ENCODE measurements at regions not wholly inside any gene's neighbourhood (a gene's known extent, or its start where the extent isn't known, plus 50 kb on each side); places are given as distances from the start of the nearest gene placed in this dataset.
A peak's percentile ranks its signal among the peaks of the same experiment; 100 is the strongest.

DNA sequence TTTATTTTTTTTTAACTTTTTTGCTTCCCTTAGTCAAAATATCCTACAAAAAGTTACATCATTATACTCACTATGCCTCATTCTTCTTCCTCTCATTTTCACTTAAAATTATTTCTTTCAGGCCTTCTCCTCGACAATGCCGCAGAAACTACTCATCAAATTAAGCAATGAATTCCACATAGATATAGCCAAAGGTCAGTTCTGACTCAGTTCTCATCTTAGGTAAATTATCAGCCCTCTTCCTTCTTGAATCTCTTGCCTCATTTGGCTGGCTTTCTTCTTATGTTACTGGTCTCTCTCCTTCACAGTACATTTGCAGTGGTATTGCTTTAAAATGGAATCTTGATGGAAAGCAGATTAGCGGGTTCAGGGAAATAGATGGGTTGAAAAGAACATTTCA lies 260.7 kb upstream of the BRINP3 start:
- Histone ChIP-seq H3K4me2 (ENCODE audit: insufficient read depth, low read length, poor library complexity, severe bottlenecking) (no peak overlapping the region), H3K27me3 (ENCODE audit: control insufficient read depth in 3 of 3, insufficient read depth in 3 of 3, low read depth in 1 of 3, low read length in 3 of 3) (no peaks in the 10 kb centered on the region), H2BK15ac (ENCODE audit: low read length) (no peak overlapping the region), H3K9me3 (replicated peaks in 1 of 2; ENCODE audit: control insufficient read depth in 2 of 2, insufficient read depth in 1 of 2, low read depth in 1 of 2, low read length in 2 of 2) (no peaks in the 10 kb centered on the region), H3K4ac (ENCODE audit: low read length) (no peak overlapping the region), H3K36me3 (replicated peaks in 1 of 2; ENCODE audit: control insufficient read depth in 2 of 2, insufficient read depth in 2 of 2, low read length in 2 of 2) (no peaks in the 10 kb centered on the region), H3K79me1 (ENCODE audit: low read depth, low read length) (no peaks in the 10 kb centered on the region), H3K14ac (ENCODE audit: low read length) (no peak overlapping the region), H3K4me3 (ENCODE audit: low read length in 2 of 2) (no peak overlapping the region), H3K23ac (ENCODE audit: low read depth, low read length, poor library complexity) (no peak overlapping the region), H3K9ac (ENCODE audit: low read depth, low read length, poor library complexity) (no peak overlapping the region), H2BK120ac (ENCODE audit: low read depth, low read length) (no peak overlapping the region), H3K27ac (replicated peaks; ENCODE audit: low read length) (no peak overlapping the region), H2BK12ac (ENCODE audit: low read length) (no peak overlapping the region), H2AFZ (ENCODE audit: low read length) (peak overlapping the region; percentile 21), H4K8ac (ENCODE audit: low read depth, low read length) (no peak overlapping the region), H2AK5ac (ENCODE audit: low read depth, low read length) (no peak overlapping the region), H3K4me1 (ENCODE audit: control insufficient read depth in 2 of 2, insufficient read depth in 1 of 2, low read depth in 1 of 2, low read length in 2 of 2) (no peaks in the 10 kb centered on the region), H3K18ac (ENCODE audit: low read length) (no peak overlapping the region), H2BK5ac (ENCODE audit: low read length) (no peak overlapping the region), H4K91ac (ENCODE audit: low read depth, low read length, poor library complexity) (no peak overlapping the region)
- 100% methylated on average over 1 of the region's 3 CpGs; no CpG with 5 or more reads in 1 of the 2 donors for WGBS, 2 donors (ENCODE audit: extremely low coverage in 2 of 2, insufficient read length in 2 of 2, insufficient replicate concordance in 1 of 2)
- no peak for DNase-seq (ENCODE audit: low spot score)

DNA sequence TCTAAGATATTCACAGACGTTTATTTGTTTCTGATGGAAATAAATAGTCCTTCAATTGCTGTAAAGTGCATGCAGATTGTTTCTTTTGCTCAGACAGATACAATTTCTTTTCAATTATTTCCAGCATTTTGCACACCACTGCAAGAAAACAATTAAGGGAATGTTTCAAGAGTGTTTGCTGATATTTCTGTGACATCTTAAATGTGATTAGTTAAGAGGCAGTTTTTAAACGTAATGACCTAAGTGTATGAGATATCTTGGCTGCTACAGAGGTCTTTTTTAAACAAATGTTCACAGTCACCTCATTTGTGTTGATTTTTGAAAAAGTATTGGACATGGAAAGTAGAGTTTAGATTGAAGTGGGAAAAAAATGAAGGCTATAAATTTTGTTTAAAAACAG lies 262.3 kb upstream of the BRINP3 start:
- Histone ChIP-seq H3K23ac (ENCODE audit: low read depth, low read length, poor library complexity) (no peak overlapping the region), H2BK15ac (ENCODE audit: low read length) (no peak overlapping the region), H3K79me1 (ENCODE audit: low read depth, low read length) (no peaks in the 10 kb centered on the region), H2BK5ac (ENCODE audit: low read length) (no peak overlapping the region), H4K8ac (ENCODE audit: low read depth, low read length) (no peak overlapping the region), H3K4me3 (ENCODE audit: low read length in 2 of 2) (no peak overlapping the region), H3K18ac (ENCODE audit: low read length) (no peak overlapping the region), H3K4ac (ENCODE audit: low read length) (no peak overlapping the region), H4K91ac (ENCODE audit: low read depth, low read length, poor library complexity) (no peak overlapping the region), H3K27ac (replicated peaks; ENCODE audit: low read length) (no peak overlapping the region), H2BK120ac (ENCODE audit: low read depth, low read length) (no peak overlapping the region), H2BK12ac (ENCODE audit: low read length) (no peak overlapping the region), H2AFZ (ENCODE audit: low read length) (no peak overlapping the region), H3K27me3 (ENCODE audit: control insufficient read depth in 3 of 3, insufficient read depth in 3 of 3, low read depth in 1 of 3, low read length in 3 of 3) (no peaks in the 10 kb centered on the region), H3K4me2 (ENCODE audit: insufficient read depth, low read length, poor library complexity, severe bottlenecking) (no peak overlapping the region), H2AK5ac (ENCODE audit: low read depth, low read length) (no peak overlapping the region), H3K36me3 (replicated peaks in 1 of 2; ENCODE audit: control insufficient read depth in 2 of 2, insufficient read depth in 2 of 2, low read length in 2 of 2) (no peaks in the 10 kb centered on the region), H3K9ac (ENCODE audit: low read depth, low read length, poor library complexity) (no peak overlapping the region), H3K14ac (ENCODE audit: low read length) (no peak overlapping the region), H3K9me3 (replicated peaks in 1 of 2; ENCODE audit: control insufficient read depth in 2 of 2, insufficient read depth in 1 of 2, low read depth in 1 of 2, low read length in 2 of 2) (no peaks in the 10 kb centered on the region), H3K4me1 (ENCODE audit: control insufficient read depth in 2 of 2, insufficient read depth in 1 of 2, low read depth in 1 of 2, low read length in 2 of 2) (no peaks in the 10 kb centered on the region)
- WGBS, 2 donors (ENCODE audit: extremely low coverage in 2 of 2, insufficient read length in 2 of 2, insufficient replicate concordance in 1 of 2): no CpG with 5 or more reads among the region's 2 CpGs
- DNase-seq (ENCODE audit: low spot score): no peak

DNA sequence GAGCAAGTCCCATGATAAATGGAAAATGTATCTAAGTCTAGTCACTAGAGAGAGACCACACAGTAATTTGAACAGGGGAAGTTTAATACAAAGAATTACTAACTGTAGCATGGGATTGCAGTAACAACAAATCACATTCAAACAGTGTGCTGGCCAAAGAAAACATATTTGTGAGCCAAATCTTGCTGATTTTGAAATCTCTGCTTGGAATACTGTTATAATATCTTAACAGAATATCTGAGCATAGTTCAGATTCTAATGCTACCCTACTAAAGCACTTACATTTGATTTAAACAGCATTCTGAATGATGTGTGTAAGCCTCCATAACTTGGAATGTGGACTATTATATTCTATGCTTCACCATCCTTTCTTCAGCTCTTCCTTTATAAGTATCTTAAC lies 270.0 kb upstream of the BRINP3 start:
- Histone ChIP-seq H2BK5ac (ENCODE audit: low read length) (no peak overlapping the region), H3K36me3 (replicated peaks in 1 of 2; ENCODE audit: control insufficient read depth in 2 of 2, insufficient read depth in 2 of 2, low read length in 2 of 2) (no peaks in the 10 kb centered on the region), H3K27ac (replicated peaks; ENCODE audit: low read length) (no peak overlapping the region), H3K9ac (ENCODE audit: low read depth, low read length, poor library complexity) (no peak overlapping the region), H3K4me1 (ENCODE audit: control insufficient read depth in 2 of 2, insufficient read depth in 1 of 2, low read depth in 1 of 2, low read length in 2 of 2) (no peaks in the 10 kb centered on the region), H3K9me3 (replicated peaks in 1 of 2; ENCODE audit: control insufficient read depth in 2 of 2, insufficient read depth in 1 of 2, low read depth in 1 of 2, low read length in 2 of 2) (no peaks in the 10 kb centered on the region), H3K27me3 (ENCODE audit: control insufficient read depth in 3 of 3, insufficient read depth in 3 of 3, low read depth in 1 of 3, low read length in 3 of 3) (no peaks in the 10 kb centered on the region), H3K4me2 (ENCODE audit: insufficient read depth, low read length, poor library complexity, severe bottlenecking) (no peak overlapping the region), H3K23ac (ENCODE audit: low read depth, low read length, poor library complexity) (no peak overlapping the region), H2BK12ac (ENCODE audit: low read length) (no peak overlapping the region), H4K91ac (ENCODE audit: low read depth, low read length, poor library complexity) (no peak overlapping the region), H2AFZ (ENCODE audit: low read length) (peak overlapping the region; percentile 62), H2AK5ac (ENCODE audit: low read depth, low read length) (no peak overlapping the region), H3K4ac (ENCODE audit: low read length) (no peak overlapping the region), H3K14ac (ENCODE audit: low read length) (no peak overlapping the region), H3K18ac (ENCODE audit: low read length) (no peak overlapping the region), H2BK15ac (ENCODE audit: low read length) (no peak overlapping the region), H3K4me3 (ENCODE audit: low read length in 2 of 2) (no peak overlapping the region), H3K79me1 (ENCODE audit: low read depth, low read length) (no peaks in the 10 kb centered on the region), H2BK120ac (ENCODE audit: low read depth, low read length) (no peak overlapping the region), H4K8ac (ENCODE audit: low read depth, low read length) (no peak overlapping the region)
- DNase-seq (ENCODE audit: low spot score): no peak

DNA sequence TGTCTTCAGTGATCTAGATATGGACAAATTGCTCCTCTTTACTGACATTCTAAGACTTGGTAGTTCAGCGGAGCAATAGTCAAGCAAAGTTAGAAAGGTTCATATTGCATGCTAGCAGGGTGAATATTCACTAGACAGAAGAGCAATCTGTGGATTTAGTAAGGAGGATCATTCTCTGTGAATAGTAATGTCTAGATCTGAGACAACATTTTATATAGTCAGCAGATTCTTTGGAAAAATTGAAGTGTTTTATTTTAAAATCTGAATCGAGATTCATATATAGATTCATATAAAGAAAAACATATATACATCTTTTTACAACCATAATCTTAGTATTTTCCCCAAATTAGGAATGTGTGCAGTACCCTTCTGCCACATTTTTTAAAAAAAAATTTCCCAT lies 274.5 kb upstream of the BRINP3 start:
- Histone ChIP-seq H3K23ac (ENCODE audit: low read depth, low read length, poor library complexity) (no peak overlapping the region), H3K4me3 (ENCODE audit: low read length in 2 of 2) (no peak overlapping the region), H4K91ac (ENCODE audit: low read depth, low read length, poor library complexity) (no peak overlapping the region), H3K27me3 (ENCODE audit: control insufficient read depth in 3 of 3, insufficient read depth in 3 of 3, low read depth in 1 of 3, low read length in 3 of 3) (no peaks in the 10 kb centered on the region), H2AFZ (ENCODE audit: low read length) (no peak overlapping the region), H3K4me2 (ENCODE audit: insufficient read depth, low read length, poor library complexity, severe bottlenecking) (no peak overlapping the region), H3K79me1 (ENCODE audit: low read depth, low read length) (no peaks in the 10 kb centered on the region), H3K9ac (ENCODE audit: low read depth, low read length, poor library complexity) (no peak overlapping the region), H2BK15ac (ENCODE audit: low read length) (no peak overlapping the region), H2BK5ac (ENCODE audit: low read length) (no peak overlapping the region), H3K36me3 (replicated peaks in 1 of 2; ENCODE audit: control insufficient read depth in 2 of 2, insufficient read depth in 2 of 2, low read length in 2 of 2) (no peaks in the 10 kb centered on the region), H2BK120ac (ENCODE audit: low read depth, low read length) (no peak overlapping the region), H3K9me3 (replicated peaks in 1 of 2; ENCODE audit: control insufficient read depth in 2 of 2, insufficient read depth in 1 of 2, low read depth in 1 of 2, low read length in 2 of 2) (no peaks in the 10 kb centered on the region), H3K18ac (ENCODE audit: low read length) (no peak overlapping the region), H3K4ac (ENCODE audit: low read length) (no peak overlapping the region), H3K14ac (ENCODE audit: low read length) (no peak overlapping the region), H3K4me1 (ENCODE audit: control insufficient read depth in 2 of 2, insufficient read depth in 1 of 2, low read depth in 1 of 2, low read length in 2 of 2) (no peaks in the 10 kb centered on the region), H3K27ac (replicated peaks; ENCODE audit: low read length) (no peak overlapping the region), H2AK5ac (ENCODE audit: low read depth, low read length) (no peak overlapping the region), H4K8ac (ENCODE audit: low read depth, low read length) (no peak overlapping the region), H2BK12ac (ENCODE audit: low read length) (no peak overlapping the region)
- no peak for DNase-seq (ENCODE audit: low spot score)
- WGBS, 2 donors (ENCODE audit: extremely low coverage in 2 of 2, insufficient read length in 2 of 2, insufficient replicate concordance in 1 of 2): no CpG with 5 or more reads among the region's 2 CpGs

Measured in neuronal stem cell (in vitro differentiated cells).